Hematopoietic multipotent progenitor cell (in vitro differentiated cells): ENCODE measurements at regions not wholly inside any gene's neighbourhood (a gene's known extent, or its start where the extent isn't known, plus 50 kb on each side); places are given as distances from the start of the nearest gene placed in this dataset.

ENCODE experiments used
- DNase-seq, 3 donors: peaks; one replicate each; pipeline ENCODE4 v3.0.0-alpha.2; 2011 to 2015; ENCODE audit warnings: low read depth in 2 of 3, low spot score in 2 of 3

DNA sequence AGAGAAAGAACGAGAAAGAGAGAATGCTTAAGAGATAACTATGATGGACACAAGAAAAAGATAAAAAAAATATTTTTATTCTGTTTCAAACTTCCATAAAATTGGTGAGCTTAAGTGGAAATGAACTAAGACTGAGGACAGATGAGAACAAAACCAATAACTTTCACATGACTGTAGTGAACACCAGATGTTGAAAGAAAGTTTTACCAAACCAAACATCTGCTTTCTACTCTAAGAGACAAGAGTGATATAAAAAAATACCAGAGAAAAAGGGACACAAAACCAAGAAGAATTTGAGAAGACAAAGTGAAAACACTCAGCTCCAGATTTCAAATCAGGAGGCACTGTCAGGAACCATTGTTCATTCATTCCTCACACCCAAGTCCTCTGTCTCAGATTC lies 147.9 kb downstream of the IMPG2 start:
- no peak for DNase-seq

DNA sequence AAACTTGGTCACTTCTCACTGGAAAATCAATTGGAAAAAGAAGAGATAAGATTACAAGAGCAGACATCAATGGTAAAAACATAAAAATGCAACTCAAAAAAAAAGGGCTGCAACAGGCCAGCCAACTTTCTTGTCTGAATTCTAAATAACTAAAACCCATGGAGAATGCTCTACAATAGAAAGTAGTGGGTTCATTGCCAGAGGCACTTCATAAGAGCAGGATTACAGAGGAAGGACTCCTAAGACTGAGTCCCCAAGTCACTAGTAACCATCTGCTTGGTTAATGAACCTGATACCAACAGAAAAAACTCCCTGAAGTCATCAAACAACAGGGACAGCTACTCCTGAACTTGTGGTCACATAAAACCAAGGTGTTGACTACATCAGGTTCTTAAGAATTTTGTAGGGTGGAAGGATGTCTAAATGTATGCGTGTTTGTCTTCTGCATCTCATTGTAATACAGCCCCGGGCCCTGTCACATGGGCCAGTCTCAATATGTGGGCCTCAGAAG lies 148.6 kb downstream of the IMPG2 start:
- no peak for DNase-seq

DNA sequence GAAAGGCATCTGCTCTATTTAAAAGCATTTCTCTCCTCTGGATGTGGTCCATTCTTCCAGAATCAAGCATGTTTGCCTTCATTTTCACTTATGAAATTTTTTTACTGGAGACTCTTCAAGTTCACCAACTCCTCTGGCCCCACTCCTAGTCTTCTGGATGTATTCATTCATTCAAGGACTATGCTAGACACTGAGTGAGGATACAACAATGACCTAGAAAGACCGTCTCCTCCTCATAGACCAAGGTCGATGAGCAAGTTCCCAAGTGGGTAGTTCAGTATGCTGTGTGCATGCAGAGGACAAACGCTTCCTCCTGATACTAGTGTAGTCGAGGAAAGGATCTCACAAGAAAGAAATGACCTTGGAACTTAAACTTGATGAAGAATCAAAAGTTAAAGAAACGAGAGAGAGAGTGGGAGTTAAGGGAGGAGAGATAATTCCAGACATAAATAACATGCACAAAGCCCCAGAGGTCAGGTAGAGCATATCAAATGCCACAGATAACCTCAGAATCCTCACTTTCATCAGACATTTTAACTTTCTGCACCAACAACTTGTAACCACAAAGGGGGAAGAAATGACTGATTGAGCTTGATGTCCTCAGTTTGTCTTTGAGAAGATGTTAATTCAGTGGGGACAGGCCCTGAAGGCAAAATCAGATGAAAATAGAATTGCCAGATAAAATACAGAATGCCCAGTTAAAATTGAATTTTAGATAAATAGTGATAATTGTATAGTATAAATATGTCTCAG lies 149.4 kb downstream of the IMPG2 start:
- no peak for DNase-seq

DNA sequence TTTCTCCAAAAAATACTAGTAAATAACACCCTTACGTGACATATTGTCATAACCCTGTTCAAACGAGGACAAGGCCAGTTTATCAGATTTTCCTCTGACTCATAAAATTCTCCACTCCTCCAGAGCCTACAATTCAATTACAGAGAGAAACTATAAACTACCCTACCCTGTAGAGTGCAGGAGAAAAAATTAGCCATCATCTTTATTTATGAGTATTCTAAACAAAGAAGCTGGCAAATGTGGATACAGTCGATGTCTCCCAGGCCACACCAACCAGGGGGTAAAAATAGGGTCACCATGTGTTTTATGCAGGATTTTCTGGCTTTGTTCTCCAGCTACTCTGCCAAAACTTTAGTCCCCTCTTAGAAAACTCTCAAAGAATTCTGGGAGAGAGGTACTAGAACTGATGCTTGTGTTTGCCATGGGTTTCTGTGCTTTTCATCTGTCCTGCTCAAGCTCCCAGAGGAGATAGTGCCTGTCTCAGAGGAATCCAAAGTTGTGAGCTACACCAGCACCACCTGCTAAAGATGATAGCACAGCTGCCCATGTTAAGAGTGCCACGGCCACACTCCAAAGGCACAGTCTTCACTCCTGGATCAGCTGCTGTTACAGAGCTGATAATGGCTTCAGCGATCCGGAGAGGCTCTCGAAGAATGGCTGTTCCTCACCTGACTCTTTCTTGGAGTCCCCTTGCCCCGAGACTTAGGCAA lies 150.2 kb downstream of the IMPG2 start:
- no peak for DNase-seq

DNA sequence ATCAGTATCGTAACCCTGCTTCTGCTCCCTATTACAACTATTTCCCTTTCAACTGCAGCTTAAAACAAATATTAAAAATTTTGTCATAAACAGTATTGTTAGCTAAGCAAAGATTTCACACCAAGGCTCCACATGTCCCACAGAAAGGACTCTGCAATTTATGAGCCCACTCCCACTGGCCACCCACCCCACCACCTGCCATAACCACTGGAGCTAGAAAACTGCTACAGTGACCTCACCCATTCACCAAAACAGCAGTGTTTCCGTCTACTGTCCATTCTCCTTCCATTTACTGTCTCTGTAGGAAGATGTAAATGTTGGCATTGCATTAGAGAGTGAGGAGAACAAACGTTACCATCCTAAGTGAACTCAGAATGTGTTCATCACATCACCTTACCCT lies 150.9 kb downstream of the IMPG2 start:
- DNase-seq: no peak

DNA sequence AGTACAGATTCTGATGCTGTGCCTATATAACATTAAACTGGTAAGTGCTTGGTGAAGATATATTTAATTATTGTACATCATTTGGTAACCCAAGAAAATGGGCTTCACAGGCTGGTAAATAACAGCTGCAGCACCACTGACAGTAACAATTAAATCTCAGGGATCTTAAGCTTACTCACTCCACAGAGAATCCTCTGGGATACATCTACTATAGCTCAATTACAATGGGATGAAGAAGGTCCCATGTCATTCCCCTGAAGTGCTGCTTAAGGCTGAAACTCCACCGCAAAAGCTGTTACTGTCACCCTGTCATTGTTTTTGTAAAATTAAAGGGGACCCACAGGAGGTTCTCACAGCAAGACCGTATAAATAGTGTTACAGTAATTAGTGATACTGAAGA lies 153.0 kb downstream of the IMPG2 start:
- DNase-seq: no peak

DNA sequence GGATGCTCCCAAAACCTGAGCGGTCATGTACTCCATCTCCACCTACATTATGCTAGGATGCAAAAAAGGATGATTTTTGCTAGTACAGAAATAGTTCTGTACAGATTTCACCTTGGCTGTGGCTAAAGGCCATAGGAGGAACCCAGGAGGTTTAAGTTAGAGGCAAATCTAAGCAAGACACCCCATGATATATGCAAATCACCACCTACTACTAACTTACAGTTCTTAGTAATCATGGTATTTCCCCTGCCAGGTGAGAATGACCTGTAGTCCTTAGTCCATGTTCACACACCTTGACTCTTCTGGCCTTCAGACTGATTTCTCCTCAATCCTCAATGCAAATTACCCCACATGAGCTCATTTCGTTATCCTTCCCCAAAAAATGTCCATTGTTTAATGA lies 154.2 kb downstream of the IMPG2 start:
- no peak for DNase-seq

DNA sequence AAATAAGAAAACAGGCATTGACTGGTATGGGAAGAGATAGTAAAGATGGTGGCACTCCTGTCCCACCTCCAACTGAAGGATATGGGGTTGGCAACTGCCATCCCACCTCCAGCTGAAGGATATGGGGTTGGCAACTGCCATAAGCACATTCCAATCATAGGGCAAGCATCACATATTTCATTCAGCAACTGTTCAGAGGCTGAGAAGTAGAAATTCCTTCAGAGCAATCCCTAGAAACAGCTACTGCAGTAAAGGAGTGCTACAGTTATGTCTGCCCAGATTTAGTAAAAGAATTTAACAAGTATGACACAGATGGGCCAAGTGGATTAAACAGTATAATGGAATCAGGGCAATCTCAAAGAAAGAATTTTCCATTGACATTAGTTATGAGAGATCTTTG lies 156.8 kb downstream of the IMPG2 start:
- DNase-seq: no peak

DNA sequence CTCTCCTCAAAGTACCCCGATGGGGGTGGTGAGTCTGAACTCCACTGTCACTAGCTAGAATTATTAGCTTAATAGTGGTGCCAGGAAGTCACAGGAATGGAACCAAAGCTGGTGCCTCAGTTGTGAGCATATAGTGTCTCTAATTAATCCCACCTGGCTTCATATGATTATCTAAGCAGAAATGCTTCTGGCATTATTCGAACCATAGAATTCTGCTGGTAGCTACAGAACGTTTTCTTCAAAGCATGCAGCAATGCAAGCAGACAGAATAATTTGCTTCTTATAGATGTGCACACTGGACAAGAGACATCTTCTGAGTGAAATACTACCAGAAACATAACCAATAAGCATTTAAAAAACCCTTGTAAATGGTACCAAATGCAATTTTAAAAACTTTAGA lies 160.9 kb downstream of the IMPG2 start:
- DNase-seq: no peak

DNA sequence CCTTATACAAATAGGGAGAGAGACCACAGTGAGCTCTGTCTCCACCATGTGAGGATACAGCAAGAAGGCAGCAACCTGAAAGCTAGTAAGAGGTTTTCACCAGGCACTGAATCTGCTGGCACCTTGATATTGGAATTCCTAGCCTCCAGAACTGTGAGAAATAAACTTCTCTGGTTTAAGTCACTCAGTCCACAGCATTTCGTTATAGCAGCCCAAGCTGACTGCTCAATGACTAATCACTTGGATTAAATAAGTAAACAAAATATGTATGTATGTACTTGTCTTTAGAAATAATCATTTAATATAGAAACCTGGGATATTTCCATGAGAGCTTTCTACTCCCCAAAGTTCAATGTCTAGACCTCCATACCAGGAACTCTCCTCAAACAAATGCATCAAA lies 162.0 kb downstream of the IMPG2 start:
- DNase-seq: no peak

DNA sequence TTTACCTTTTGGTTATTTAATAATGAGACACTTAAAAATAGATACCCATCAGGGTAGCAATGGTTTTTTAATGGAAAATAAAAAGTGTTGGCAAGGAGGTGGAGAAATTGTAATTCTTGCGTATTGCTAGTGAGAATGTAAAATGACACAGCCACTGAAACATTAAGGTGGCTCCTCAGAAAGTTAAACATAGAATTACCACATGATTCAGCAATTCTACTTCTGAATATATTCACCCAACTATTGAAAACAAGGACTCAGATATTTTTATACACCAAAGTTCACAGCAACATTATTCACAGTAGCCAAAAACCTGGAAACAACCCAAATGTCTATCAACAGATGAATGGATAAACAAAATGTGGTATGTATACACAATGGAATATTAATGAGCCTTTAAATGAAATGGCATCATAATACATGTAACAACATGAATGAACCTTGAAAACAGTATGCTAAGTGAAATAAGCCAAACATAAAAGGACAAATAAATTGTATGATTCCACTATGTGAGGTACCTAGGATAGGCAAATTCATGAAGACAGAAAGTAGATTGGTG lies 163.5 kb downstream of the IMPG2 start:
- DNase-seq: no peak

DNA sequence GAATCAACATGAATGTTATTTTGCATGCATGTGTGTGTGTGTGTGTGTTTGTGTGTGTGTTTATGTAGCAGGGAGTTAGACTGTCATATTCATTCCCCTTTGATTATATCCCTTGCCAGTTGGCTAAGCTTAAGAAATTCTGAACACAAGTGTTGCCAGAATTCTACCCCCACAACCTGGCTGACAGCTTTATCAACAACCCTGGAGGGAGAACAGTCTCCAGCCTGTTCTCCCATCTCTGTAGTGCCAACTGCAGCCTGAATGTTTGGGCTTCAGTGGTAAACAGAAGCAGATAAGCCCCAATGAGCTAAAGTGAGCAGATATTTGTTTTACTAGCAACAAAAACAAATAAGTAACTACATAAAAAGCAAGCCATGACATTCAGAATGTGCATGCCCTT lies 162.6 kb upstream of the ABI3BP start:
- DNase-seq: no peak

DNA sequence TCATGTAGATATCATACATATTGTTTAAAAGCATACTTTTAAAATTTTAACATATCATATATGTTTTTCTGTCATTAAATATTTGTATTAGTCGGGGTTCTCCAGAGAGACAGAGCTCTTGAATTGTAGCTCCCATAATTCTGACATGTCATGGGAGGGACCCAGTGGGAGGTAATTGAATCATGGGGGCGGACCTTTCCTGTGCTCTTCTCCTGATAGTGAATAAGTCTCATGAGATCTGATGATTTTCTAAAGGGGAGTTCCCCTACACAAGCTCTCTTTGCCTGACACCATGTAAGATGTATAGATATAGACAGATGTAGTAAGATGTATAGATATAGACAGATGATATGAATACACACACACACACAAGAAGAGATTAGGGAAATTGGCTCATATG lies 161.2 kb upstream of the ABI3BP start:
- no peak for DNase-seq

DNA sequence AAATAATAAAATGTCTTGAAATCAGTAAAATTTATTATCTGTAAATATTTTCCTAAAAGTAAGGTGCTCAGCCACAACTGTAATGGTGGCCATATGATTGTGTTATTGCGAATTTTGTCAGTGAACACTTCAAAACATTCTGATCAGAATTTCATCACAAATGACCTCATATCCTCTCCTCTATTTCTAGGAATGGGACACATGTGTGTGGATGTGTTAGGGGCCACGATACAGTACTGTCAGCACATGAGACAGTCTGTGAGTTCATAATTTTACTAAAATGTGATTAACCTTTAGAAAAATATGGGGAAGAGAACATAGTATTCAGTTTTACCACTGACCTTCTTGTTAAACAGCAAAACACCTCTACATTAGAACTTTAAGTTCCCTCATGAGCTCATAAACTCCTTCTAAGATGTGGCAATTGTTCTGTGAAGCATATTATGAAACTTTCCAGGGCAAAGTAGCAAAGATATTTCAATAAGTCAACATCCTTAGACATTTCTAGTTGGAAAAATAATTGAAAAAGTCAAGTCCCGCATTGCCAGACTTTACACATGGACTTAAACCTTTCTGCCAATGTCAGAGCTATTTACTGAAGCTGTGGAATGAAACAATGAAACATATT lies 158.2 kb upstream of the ABI3BP start:
- DNase-seq: no peak

DNA sequence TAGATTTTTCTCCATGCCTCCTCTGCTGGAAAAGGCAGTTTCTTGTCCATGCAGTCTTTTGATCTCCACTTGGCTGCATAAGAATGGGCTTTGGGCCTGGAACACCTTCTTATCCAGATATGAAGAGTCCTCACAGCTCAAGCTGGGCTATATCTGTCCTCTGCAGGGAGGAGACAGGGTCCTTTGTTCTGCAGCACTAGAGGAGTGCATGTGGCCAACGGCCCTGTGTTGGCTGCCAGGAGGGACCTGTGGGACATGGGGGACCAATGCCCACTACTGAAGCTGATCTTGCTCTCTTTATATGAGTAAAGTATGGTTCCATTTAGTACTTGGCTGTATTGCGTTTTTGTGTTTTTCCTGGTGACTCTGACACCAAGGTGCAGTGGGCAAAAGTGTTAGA lies 157.3 kb upstream of the ABI3BP start:
- no peak for DNase-seq

DNA sequence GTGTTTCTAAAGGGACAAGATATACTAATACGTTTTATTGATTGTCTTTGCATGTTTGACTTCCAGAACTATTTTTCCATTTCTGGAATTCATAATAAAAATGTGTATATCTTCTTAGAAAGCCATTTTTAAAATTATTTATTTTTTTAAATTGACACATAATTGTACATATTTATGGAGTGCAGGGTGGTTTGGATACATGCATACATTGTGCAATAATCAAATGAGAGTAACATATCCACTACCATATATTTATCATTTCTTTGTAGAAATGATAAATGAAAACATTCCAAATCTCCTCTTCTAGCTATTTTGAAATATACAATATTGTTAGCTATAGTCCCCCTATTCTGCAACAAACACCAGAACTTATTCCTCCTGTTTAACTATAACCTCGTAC lies 156.5 kb upstream of the ABI3BP start:
- no peak for DNase-seq

DNA sequence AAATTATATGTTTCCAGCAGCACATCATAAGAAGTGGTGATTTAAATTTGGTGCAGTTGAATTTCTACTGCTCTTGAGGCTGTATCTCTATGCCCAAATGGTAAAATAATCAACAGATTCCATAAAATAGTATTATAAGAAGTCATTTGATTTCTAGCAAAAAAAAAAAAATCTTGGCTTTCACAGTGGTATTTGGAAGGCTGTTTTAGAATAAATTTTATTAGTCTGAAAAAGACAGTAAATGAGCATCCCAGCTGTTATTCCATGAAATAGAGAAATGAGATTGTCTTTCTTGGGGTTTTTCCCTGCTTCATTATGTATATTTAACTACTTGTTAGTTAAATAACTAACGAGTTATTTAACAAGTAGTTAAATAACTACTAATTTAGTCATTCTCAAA lies 156.0 kb upstream of the ABI3BP start:
- DNase-seq: no peak

DNA sequence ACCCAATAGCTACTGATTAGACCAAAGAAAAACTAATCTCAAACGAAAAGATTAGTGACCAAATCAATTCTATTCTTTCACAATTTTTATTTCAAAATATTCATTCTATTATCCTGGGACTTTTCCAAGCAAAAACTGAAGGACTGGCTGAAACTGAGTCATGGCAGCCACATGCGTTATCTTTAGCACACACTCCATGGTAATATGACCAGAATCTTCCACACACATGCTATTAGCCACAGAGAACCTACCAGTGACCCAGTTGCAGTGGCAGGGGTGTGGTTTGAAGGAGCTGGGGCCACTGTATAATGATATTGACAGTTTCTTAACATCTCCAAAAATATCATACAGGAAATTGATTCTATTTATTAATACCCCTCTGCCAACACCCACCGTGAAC lies 154.8 kb upstream of the ABI3BP start:
- DNase-seq: no peak

DNA sequence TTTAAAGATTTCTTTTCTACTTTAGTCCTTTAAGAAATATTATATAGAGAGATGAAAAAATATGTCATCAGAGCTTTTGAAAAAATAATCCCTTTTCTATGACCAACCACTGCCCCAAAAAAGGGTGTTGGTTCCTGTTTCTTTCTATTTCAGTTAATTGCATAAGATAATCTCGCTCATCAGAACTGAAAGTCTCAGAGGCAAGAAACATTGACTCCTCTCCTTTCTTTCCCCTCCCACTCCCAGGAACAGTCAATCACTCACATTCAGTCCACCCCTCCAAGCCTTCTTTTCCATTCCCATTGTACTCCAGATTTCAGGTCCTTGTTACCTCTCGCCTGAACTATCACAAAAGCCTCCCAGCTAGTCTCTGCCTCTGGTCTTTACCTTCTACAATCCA lies 153.7 kb upstream of the ABI3BP start:
- DNase-seq: no peak

DNA sequence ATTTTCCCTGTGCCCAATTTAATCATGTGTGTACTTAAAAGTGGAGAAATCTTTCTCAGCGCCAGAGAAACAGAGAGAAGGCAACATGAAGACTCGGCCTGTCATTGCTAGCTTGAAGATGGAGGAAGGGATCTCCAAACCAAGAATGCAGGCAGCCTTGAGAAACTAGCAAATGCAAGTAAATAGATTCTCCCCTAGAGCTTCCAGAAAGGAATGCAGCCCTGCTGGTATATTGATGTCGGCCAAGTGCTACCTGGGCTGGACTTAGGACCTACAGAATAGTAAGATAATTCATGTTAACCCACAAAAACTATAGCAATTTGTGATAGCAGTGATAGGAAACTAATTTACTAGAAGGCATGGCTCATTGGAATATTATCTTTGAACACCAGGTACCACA lies 150.9 kb upstream of the ABI3BP start:
- DNase-seq: no peak

DNA sequence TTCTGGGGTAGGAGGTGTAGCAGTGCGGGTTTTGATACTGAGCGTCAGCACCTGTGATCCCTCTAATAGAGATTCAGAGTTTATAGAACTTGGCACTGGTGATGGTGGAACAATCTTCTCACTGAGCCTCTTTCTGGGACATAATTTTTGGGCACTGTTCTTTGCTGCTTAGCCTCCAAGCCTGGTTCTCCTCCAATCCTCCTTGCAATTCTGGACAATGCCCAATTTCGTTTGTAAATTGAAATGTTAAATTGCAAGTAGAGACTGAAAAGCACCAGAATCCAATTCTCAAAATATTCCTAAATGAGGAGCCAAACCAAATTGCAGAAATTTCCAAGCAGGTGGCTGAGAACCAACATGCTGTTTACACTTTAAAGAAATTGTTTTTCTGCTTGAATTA lies 149.8 kb upstream of the ABI3BP start:
- DNase-seq: no peak

DNA sequence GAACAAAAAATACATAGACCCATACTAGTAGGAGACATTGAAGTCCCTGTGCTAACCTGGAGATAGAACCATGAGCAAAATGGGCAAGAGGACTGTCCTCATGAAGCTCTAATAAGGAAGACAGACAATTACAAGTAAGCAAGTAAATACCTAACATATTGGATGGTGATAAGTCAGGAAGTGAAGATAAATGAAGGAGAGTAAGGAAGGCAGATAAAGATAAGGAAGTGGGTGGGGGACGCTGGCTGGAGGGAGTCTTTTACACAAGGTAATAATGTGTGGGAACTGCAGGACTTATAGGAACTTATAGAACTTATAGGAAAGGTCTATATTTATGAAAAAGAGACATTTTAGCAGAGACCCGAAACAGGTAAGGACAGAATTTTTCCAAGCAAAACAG lies 148.9 kb upstream of the ABI3BP start:
- DNase-seq: no peak
